BE2C (cell line): ENCODE measurements at regions not wholly inside any gene's neighbourhood (a gene's known extent, or its start where the extent isn't known, plus 50 kb on each side); places are given as distances from the start of the nearest gene placed in this dataset.

Source experiments
- DNase-seq: peaks from one replicate; pipeline ENCODE4 v3.0.0-alpha.2; 2020
- H3K27me3 ChIP-seq: fragments of 250-450 bp; sonication (Bioruptor Pico); 2 replicates; pipeline ENCODE4 v1.5.1; 2020; ENCODE audit warnings: mild to moderate bottlenecking
- H3K36me3 ChIP-seq: fragments of 250-450 bp; sonication (Bioruptor Pico); 2 replicates; pipeline ENCODE4 v1.5.1; 2020; ENCODE audit warnings: mild to moderate bottlenecking
- H3K4me1 ChIP-seq: fragments of 250-450 bp; sonication (Bioruptor Pico); 2 replicates; pipeline ENCODE4 v1.5.1; 2020
- H3K4me3 ChIP-seq: 2 replicates; pipeline ENCODE4 v1.5.1; 2011; ENCODE audit warnings: low read depth, low read length
- H3K9me3 ChIP-seq: fragments of 250-450 bp; sonication (Bioruptor Pico); 2 replicates; pipeline ENCODE4 v1.5.1; 2020
- CTCF ChIP-seq: IDR thresholded peaks from 2 replicates; pipeline ENCODE4 v1.5.1; 2012; ENCODE audit warnings: mild to moderate bottlenecking, low read depth, low read length

GRCh38 chr1:168792592-168793125 is 63.7 kb upstream of the DPT start:
- Histone ChIP-seq H3K9me3 (no peaks in the 10 kb centered on the region), H3K36me3 (no peaks in the 10 kb centered on the region), H3K27me3 (no peaks in the 10 kb centered on the region), H3K4me3 (no peak overlapping the region), H3K4me1 (peaks cover 9% of the 10 kb centered on the region; the same call in 1 of the 2 replicates)
- DNase-seq, result no peak
- TF ChIP-seq CTCF, result no peak

GRCh38 chr1:168794057-168794456 is 65.1 kb upstream of the DPT start:
- H3K36me3 ChIP-seq, result no peaks in the 10 kb centered on the region
- no peaks in the 10 kb centered on the region for H3K27me3 ChIP-seq
- no peaks in the 10 kb centered on the region for H3K9me3 ChIP-seq
- no peak for DNase-seq
- H3K4me1 ChIP-seq, result peaks cover 9% of the 10 kb centered on the region; the same call in 1 of the 2 replicates
- no peak overlapping the region for H3K4me3 ChIP-seq
- TF ChIP-seq CTCF, result no peak

DNA sequence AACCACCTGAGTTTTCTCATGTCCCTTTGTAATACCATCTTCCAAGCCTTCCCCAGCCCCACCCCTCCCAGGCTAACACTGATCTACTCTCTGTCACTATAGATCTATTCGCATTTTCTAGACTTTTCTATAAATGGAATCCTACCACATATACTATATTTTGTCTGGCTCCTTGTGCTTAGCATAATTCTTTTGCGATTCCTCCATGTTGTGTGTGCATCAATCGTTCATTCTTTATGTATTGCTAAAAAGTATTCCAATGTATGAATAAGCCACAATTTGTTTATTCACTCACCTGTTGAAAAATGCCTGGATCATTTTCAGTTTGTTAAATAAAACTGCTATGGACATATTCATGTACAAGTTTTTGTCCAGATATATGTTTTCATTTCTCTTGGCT is 66.7 kb upstream of the DPT start:
- Histone ChIP-seq H3K36me3 (no peaks in the 10 kb centered on the region), H3K4me1 (peaks cover 9% of the 10 kb centered on the region; the same call in 1 of the 2 replicates), H3K27me3 (no peaks in the 10 kb centered on the region), H3K9me3 (no peaks in the 10 kb centered on the region), H3K4me3 (no peak overlapping the region)
- TF ChIP-seq CTCF, result no peak
- no peak for DNase-seq

DNA sequence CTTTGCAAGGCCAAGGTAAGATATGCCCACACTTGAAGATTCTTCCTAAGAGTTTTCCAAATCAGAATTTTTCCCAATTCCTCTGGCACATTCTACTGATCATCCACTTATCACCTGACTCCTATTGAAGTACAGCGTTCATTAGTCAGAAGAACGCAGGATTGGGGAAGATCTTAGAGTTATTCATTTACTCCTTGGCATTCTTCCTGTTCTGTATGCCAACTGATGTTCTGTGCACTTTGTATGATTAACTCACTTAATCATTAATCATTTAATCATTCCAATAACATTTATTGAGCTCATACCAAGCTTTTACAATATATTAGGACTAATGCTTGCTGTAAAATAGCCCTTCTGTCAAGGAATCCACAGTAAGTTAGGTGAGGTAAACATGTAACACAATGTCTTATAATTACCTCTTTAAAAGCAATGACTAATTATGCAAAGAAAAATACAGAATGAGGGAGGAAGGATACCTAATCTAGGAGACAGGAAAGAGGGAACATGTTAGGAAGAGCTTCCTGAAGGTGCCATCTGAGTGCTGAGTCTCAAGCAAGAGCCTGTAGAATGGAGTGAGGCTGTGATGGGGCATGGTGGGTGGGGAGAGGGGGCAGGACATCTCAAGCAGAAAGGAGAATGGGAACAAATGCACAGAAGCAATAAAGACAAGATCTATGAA is 71.1 kb upstream of the DPT start:
- no peaks in the 10 kb centered on the region for H3K27me3 ChIP-seq
- no peak for DNase-seq
- no peak for TF ChIP-seq CTCF
- H3K36me3 ChIP-seq, result no peaks in the 10 kb centered on the region
- no peak overlapping the region for H3K4me3 ChIP-seq
- H3K4me1 ChIP-seq, result no peaks in the 10 kb centered on the region
- no peaks in the 10 kb centered on the region for H3K9me3 ChIP-seq

DNA sequence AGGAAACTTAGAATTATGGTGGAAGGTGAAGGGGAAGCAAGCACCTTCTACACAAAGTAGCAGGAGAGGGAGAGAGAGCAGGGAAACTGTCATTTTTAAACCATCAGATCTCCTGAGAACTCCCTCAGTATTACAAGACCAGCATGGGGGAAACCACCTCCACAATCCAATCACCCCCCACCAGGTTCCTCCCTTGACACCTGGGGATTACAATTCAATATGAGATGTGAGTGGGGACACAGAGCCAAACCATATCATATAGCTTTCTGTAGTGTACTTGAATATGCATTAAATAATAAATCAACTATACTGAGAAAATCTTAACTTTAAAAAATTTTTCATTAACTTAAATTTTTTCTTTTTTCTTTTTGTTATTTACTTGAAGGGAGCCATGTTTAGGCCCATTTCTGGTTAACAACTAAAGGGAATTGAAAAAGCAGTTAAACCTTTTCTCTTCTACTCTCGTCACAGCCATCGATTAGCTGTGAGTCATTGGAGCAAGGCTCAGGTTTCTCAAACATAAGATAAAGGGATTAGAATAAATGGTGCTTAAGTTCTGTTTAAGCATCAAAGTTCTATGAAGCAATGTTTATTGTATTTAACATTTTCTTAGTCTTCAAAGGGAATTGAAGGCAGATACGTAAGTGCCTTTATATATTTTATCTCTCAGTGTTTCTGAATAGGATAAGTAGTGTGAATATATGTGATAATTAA is 72.2 kb upstream of the DPT start:
- H3K9me3 ChIP-seq, result no peaks in the 10 kb centered on the region
- no peaks in the 10 kb centered on the region for H3K27me3 ChIP-seq
- no peaks in the 10 kb centered on the region for H3K4me1 ChIP-seq
- H3K36me3 ChIP-seq, result no peaks in the 10 kb centered on the region
- TF ChIP-seq CTCF, result no peak
- DNase-seq, result no peak
- H3K4me3 ChIP-seq, result no peak overlapping the region

DNA sequence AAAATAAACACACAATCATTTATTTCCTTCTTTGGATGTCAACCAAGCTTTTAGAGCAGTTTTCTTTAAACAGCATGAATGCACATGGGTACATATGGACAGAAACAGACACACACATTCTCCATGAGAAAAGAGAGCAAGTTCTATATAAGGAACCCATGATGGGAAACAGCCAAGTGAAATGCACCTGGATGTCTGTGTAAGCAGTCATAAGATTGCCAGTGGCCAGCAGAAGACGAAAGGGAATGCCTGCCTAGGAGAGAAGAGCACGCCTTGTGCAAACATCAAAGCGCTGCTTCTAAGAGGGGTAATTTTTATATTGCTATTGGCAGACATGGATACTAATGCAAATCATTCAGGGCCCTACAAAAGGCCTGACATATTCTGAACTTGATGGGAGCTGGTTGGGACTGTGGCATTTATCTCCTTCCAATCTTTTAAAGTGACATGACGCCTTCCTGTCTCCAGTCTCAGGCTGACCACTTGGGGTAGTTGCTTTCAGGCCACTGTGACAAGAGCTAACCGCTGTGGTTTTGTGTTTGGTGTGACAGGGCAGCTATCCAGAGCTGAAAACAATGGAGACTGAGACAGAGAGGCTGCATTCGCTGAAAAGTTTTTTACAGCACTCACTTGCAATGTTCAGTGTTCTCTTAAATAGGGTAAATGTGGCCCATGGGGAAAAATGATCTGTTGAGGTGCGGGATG is 75.0 kb upstream of the DPT start:
- no peak for DNase-seq
- H3K36me3 ChIP-seq, result no peaks in the 10 kb centered on the region
- H3K9me3 ChIP-seq, result no peaks in the 10 kb centered on the region
- no peak for TF ChIP-seq CTCF
- no peak overlapping the region for H3K4me3 ChIP-seq
- no peaks in the 10 kb centered on the region for H3K27me3 ChIP-seq
- H3K4me1 ChIP-seq, result no peaks in the 10 kb centered on the region
